Limb (tissue), 2 donors: ENCODE measurements at regions not wholly inside any gene's neighbourhood (a gene's known extent, or its start where the extent isn't known, plus 50 kb on each side); places are given as distances from the start of the nearest gene placed in this dataset.

ENCODE experiments used
- DNase-seq, 2 donors: peaks; one replicate each; pipeline ENCODE4 v3.0.0-alpha.2; 2016; ENCODE audit errors: extremely low spot score in 2 of 2

- no peak for DNase-seq
These were observed 226.1 kb upstream of the N4BP1 start for GRCh38 chr16:48836067-48836466.

GRCh38 chr16:48834576-48834975 lies 224.6 kb upstream of the N4BP1 start:
- DNase-seq: no peak

GRCh38 chr16:48833461-48833860 lies 223.5 kb upstream of the N4BP1 start:
- DNase-seq: no peak

- DNase-seq: no peak
These were observed 221.2 kb upstream of the N4BP1 start for GRCh38 chr16:48831076-48831722.

- no peak for DNase-seq
These were observed 219.6 kb upstream of the N4BP1 start for GRCh38 chr16:48829336-48830310.

- no peak for DNase-seq
These were observed 214.3 kb upstream of the N4BP1 start for GRCh38 chr16:48824271-48824670.

- no peak for DNase-seq
These were observed 212.5 kb upstream of the N4BP1 start for GRCh38 chr16:48822431-48822830.

GRCh38 chr16:48820379-48820778 lies 210.4 kb upstream of the N4BP1 start:
- no peak for DNase-seq

- DNase-seq: no peak
These were observed 208.3 kb upstream of the N4BP1 start for GRCh38 chr16:48818257-48818656.

- no peak for DNase-seq
These were observed 207.1 kb upstream of the N4BP1 start for GRCh38 chr16:48817032-48817431.

- DNase-seq: no peak
These were observed 206.4 kb upstream of the N4BP1 start for GRCh38 chr16:48816393-48816792.

GRCh38 chr16:48814994-48815393 lies 205.0 kb upstream of the N4BP1 start:
- DNase-seq: no peak

- no peak for DNase-seq
These were observed 203.5 kb upstream of the N4BP1 start for GRCh38 chr16:48813485-48813884.

- DNase-seq: no peak
These were observed 202.9 kb upstream of the N4BP1 start for GRCh38 chr16:48812856-48813255.

GRCh38 chr16:48811478-48811877 lies 201.5 kb upstream of the N4BP1 start:
- no peak for DNase-seq

GRCh38 chr16:48810803-48811453 lies 200.9 kb upstream of the N4BP1 start:
- no peak for DNase-seq

GRCh38 chr16:48810436-48810802 lies 200.4 kb upstream of the N4BP1 start:
- DNase-seq: no peak

GRCh38 chr16:48790151-48790550 lies 180.2 kb upstream of the N4BP1 start:
- DNase-seq: no peak

GRCh38 chr16:48788475-48788874 lies 178.5 kb upstream of the N4BP1 start:
- DNase-seq: no peak

GRCh38 chr16:48745541-48745940 lies 135.6 kb upstream of the N4BP1 start:
- no peak for DNase-seq

GRCh38 chr16:48740964-48741363 lies 131.0 kb upstream of the N4BP1 start:
- no peak for DNase-seq

GRCh38 chr16:48734220-48734619 lies 124.2 kb upstream of the N4BP1 start:
- DNase-seq: no peak
